ENCODE measurements at regions not wholly inside any gene's neighbourhood (a gene's known extent, or its start where the extent isn't known, plus 50 kb on each side); places are given as distances from the start of the nearest gene placed in this dataset.

- H3K27ac ChIP-seq (ENCODE audit: low read depth, low read length), result no peak overlapping the region
- H3K27me3 ChIP-seq (ENCODE audit: control insufficient read depth, insufficient read depth, low read length), result no peaks in the 10 kb centered on the region
- no peak overlapping the region for H3K9ac ChIP-seq (ENCODE audit: low read depth, low read length)
- peaks cover 5% of the 10 kb centered on the region for H3K9me3 ChIP-seq (ENCODE audit: control insufficient read depth, insufficient read depth, low read length)
- no peaks in the 10 kb centered on the region for H3K36me3 ChIP-seq (ENCODE audit: control insufficient read depth, insufficient read depth, low read length)
- no peaks in the 10 kb centered on the region for H3K4me1 ChIP-seq (ENCODE audit: control insufficient read depth, insufficient read depth, low read length)
- no peak overlapping the region for H3K4me3 ChIP-seq (ENCODE audit: low read depth, low read length)
Observed at GRCh38 chrX:128216364-128216763, 164.2 kb upstream of the ACTRT1 start.

GRCh38 chrX:128165884-128166408 lies 113.7 kb upstream of the ACTRT1 start:
- Histone ChIP-seq H3K27ac (ENCODE audit: low read depth, low read length) (no peak overlapping the region), H3K9me3 (ENCODE audit: control insufficient read depth, insufficient read depth, low read length) (peaks cover 4% of the 10 kb centered on the region; the same call in 1 of the 2 replicates), H3K4me1 (ENCODE audit: control insufficient read depth, insufficient read depth, low read length) (peaks cover 15% of the 10 kb centered on the region; the same call in 1 of the 2 replicates), H3K9ac (ENCODE audit: low read depth, low read length) (no peak overlapping the region), H3K27me3 (ENCODE audit: control insufficient read depth, insufficient read depth, low read length) (0 out of 2 replicates have a peak, but pooled peaks cover 2% of the 10 kb centered on the region), H3K4me3 (ENCODE audit: low read depth, low read length) (no peak overlapping the region), H3K36me3 (ENCODE audit: control insufficient read depth, insufficient read depth, low read length) (no peaks in the 10 kb centered on the region)

GRCh38 chrX:128156204-128156603 lies 104.0 kb upstream of the ACTRT1 start:
- no peaks in the 10 kb centered on the region for H3K27me3 ChIP-seq (ENCODE audit: control insufficient read depth, insufficient read depth, low read length)
- no peaks in the 10 kb centered on the region for H3K4me1 ChIP-seq (ENCODE audit: control insufficient read depth, insufficient read depth, low read length)
- H3K9ac ChIP-seq (ENCODE audit: low read depth, low read length), result no peak overlapping the region
- H3K9me3 ChIP-seq (ENCODE audit: control insufficient read depth, insufficient read depth, low read length), result peaks cover 13% of the 10 kb centered on the region; the same call in 1 of the 2 replicates
- H3K36me3 ChIP-seq (ENCODE audit: control insufficient read depth, insufficient read depth, low read length), result no peaks in the 10 kb centered on the region
- no peak overlapping the region for H3K27ac ChIP-seq (ENCODE audit: low read depth, low read length)
- no peak overlapping the region for H3K4me3 ChIP-seq (ENCODE audit: low read depth, low read length)

- H3K27me3 ChIP-seq (ENCODE audit: control insufficient read depth, insufficient read depth, low read length), result no peaks in the 10 kb centered on the region
- no peak overlapping the region for H3K4me3 ChIP-seq (ENCODE audit: low read depth, low read length)
- H3K27ac ChIP-seq (ENCODE audit: low read depth, low read length), result no peak overlapping the region
- no peaks in the 10 kb centered on the region for H3K4me1 ChIP-seq (ENCODE audit: control insufficient read depth, insufficient read depth, low read length)
- no peaks in the 10 kb centered on the region for H3K36me3 ChIP-seq (ENCODE audit: control insufficient read depth, insufficient read depth, low read length)
- no peaks in the 10 kb centered on the region for H3K9me3 ChIP-seq (ENCODE audit: control insufficient read depth, insufficient read depth, low read length)
- H3K9ac ChIP-seq (ENCODE audit: low read depth, low read length), result no peak overlapping the region
Observed at GRCh38 chrX:128142745-128143144, 90.5 kb upstream of the ACTRT1 start.

GRCh38 chrX:128106630-128107029 lies 54.4 kb upstream of the ACTRT1 start:
- Histone ChIP-seq H3K9me3 (ENCODE audit: control insufficient read depth, insufficient read depth, low read length) (no peaks in the 10 kb centered on the region), H3K4me1 (ENCODE audit: control insufficient read depth, insufficient read depth, low read length) (no peaks in the 10 kb centered on the region), H3K9ac (ENCODE audit: low read depth, low read length) (no peak overlapping the region), H3K36me3 (ENCODE audit: control insufficient read depth, insufficient read depth, low read length) (no peaks in the 10 kb centered on the region), H3K4me3 (ENCODE audit: low read depth, low read length) (no peak overlapping the region), H3K27ac (ENCODE audit: low read depth, low read length) (no peak overlapping the region), H3K27me3 (ENCODE audit: control insufficient read depth, insufficient read depth, low read length) (no peaks in the 10 kb centered on the region)

GRCh38 chrX:128105659-128106058 lies 53.5 kb upstream of the ACTRT1 start:
- Histone ChIP-seq H3K4me3 (ENCODE audit: low read depth, low read length) (no peak overlapping the region), H3K9me3 (ENCODE audit: control insufficient read depth, insufficient read depth, low read length) (no peaks in the 10 kb centered on the region), H3K27ac (ENCODE audit: low read depth, low read length) (no peak overlapping the region), H3K4me1 (ENCODE audit: control insufficient read depth, insufficient read depth, low read length) (no peaks in the 10 kb centered on the region), H3K36me3 (ENCODE audit: control insufficient read depth, insufficient read depth, low read length) (no peaks in the 10 kb centered on the region), H3K9ac (ENCODE audit: low read depth, low read length) (no peak overlapping the region), H3K27me3 (ENCODE audit: control insufficient read depth, insufficient read depth, low read length) (no peaks in the 10 kb centered on the region)

Data from HUES48 (cell line).